ENCODE measurements at regions not wholly inside any gene's neighbourhood (a gene's known extent, or its start where the extent isn't known, plus 50 kb on each side); places are given as distances from the start of the nearest gene placed in this dataset.

DNA sequence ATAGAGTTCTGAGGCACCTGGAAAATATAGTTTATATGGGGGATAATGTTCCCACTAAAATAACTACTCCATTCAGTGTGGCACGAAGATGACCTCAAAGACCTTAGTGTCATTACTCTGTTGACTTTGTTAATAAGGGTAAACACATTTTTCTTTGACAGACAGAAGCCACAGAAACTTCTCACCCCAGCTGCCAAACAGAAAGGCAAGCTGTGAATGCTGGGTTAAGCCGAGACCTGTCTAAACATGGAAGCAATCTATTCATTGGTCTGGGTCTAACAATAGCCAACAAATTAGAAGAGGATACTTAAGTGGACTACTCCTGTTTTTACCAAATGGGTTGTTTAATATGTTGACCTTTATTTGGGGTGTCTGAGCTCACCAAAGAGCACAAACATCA is 171.4 kb downstream of the TLE1 start:
- TF ChIP-seq, protein P1, sequence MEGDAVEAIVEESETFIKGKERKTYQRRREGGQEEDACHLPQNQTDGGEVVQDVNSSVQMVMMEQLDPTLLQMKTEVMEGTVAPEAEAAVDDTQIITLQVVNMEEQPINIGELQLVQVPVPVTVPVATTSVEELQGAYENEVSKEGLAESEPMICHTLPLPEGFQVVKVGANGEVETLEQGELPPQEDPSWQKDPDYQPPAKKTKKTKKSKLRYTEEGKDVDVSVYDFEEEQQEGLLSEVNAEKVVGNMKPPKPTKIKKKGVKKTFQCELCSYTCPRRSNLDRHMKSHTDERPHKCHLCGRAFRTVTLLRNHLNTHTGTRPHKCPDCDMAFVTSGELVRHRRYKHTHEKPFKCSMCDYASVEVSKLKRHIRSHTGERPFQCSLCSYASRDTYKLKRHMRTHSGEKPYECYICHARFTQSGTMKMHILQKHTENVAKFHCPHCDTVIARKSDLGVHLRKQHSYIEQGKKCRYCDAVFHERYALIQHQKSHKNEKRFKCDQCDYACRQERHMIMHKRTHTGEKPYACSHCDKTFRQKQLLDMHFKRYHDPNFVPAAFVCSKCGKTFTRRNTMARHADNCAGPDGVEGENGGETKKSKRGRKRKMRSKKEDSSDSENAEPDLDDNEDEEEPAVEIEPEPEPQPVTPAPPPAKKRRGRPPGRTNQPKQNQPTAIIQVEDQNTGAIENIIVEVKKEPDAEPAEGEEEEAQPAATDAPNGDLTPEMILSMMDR (conservative IDR thresholded peaks at IDR 0.05) = no peak
- TF ChIP-seq EZH2 (IDR thresholded peaks at IDR 0.05; ENCODE audit: low read depth) = no peak
